PC-3 (cell line): ENCODE measurements at regions not wholly inside any gene's neighbourhood (a gene's known extent, or its start where the extent isn't known, plus 50 kb on each side); places are given as distances from the start of the nearest gene placed in this dataset.

Experiments used
- ATAC-seq: fragments of 200-7000 bp; cut with Tn5 transposase; 2 replicates; pipeline ENCODE4 v1.9.1; 2020; ENCODE audit warnings: mild to moderate bottlenecking, moderate library complexity
- BruUV-seq: library from RNA; stranded (reverse); fragments of 400-500 nt; replicated peaks from 2 replicates; lab custom pipeline; 2021; lab: Mats Ljungman, UMichigan
- CTCF ChIA-PET: fragments of 300-600 bp; sonication (Branson Sonifier 250); formaldehyde crosslinking; loops from one replicate; lab custom pipeline; 2022; ENCODE audit warnings: antibody characterized with exemption; lab: Charles Lee
- POLR2A ChIA-PET: fragments of 300-600 bp; sonication (Branson Sonifier 250); formaldehyde crosslinking; loops from one replicate; lab custom pipeline; 2022; ENCODE audit warnings: antibody characterized with exemption; ENCODE audit not compliant: unreplicated experiment; lab: Charles Lee
- DNase-seq: peaks from one replicate; pipeline ENCODE4 v3.0.0-alpha.2; 2015
- H2AFZ ChIP-seq: fragments of 300-600 bp; sonication (generic); 2 replicates; pipeline ENCODE4 v1.6.0; 2016; ENCODE audit warnings: antibody characterized with exemption, low read length
- H3F3A ChIP-seq: fragments of 300-600 bp; sonication (generic); one replicate; pipeline ENCODE4 v1.6.0; 2017; ENCODE audit warnings: antibody characterized with exemption, low read length, control low read depth, mild to moderate bottlenecking; ENCODE audit not compliant: unreplicated experiment
- H3K27ac ChIP-seq: fragments of 300-600 bp; sonication (generic); 2 replicates; pipeline ENCODE4 v1.5.1; 2016; ENCODE audit warnings: mild to moderate bottlenecking, low read length
- H3K27me3 ChIP-seq: fragments of 300-600 bp; sonication (generic); 2 replicates; pipeline ENCODE4 v1.6.1; 2016; ENCODE audit warnings: low read length, mixed read lengths
- H3K36me3 ChIP-seq: fragments of 300-600 bp; sonication (generic); 2 replicates; pipeline ENCODE4 v1.6.1; 2016; ENCODE audit warnings: low read depth, mixed run types, low read length, mixed read lengths
- H3K4me1 ChIP-seq: fragments of 300-600 bp; sonication (generic); 2 replicates; pipeline ENCODE4 v1.5.1; 2016; ENCODE audit warnings: low read length; ENCODE audit not compliant: insufficient read depth
- H3K4me2 ChIP-seq: fragments of 300-600 bp; sonication (generic); 2 replicates; pipeline ENCODE4 v1.6.0; 2016; ENCODE audit warnings: low read length
- H3K4me3 ChIP-seq: fragments of 300-600 bp; sonication (generic); 2 replicates; pipeline ENCODE4 v1.5.1; 2016; ENCODE audit warnings: mild to moderate bottlenecking, low read length, mixed read lengths
- H3K79me2 ChIP-seq: fragments of 300-600 bp; sonication (generic); 2 replicates; pipeline ENCODE4 v1.6.1; 2017; ENCODE audit warnings: low read length, mixed read lengths
- H3K9ac ChIP-seq: fragments of 300-600 bp; sonication (generic); 2 replicates; pipeline ENCODE4 v1.6.0; 2016; ENCODE audit warnings: mild to moderate bottlenecking, low read length
- H3K9me2 ChIP-seq: fragments of 300-600 bp; sonication (generic); replicated peaks from 2 replicates; pipeline ENCODE4 v1.6.1; 2016; ENCODE audit warnings: mixed run types, low read length, mixed read lengths
- H3K9me3 ChIP-seq: fragments of 300-600 bp; sonication (generic); 2 replicates; pipeline ENCODE4 v1.6.1; 2016; ENCODE audit warnings: low read length, mixed read lengths
- H4K20me1 ChIP-seq: fragments of 300-600 bp; sonication (generic); 2 replicates; pipeline ENCODE4 v1.6.1; 2016; ENCODE audit warnings: low read length, mixed read lengths
- EZH2 ChIP-seq: fragments of 300-600 bp; sonication (generic); IDR thresholded peaks from one replicate; pipeline ENCODE4 v1.6.1; 2017; ENCODE audit warnings: antibody characterized with exemption, mild to moderate bottlenecking, low read length; ENCODE audit not compliant: unreplicated experiment
- EZH2phosphoT487 ChIP-seq: fragments of 300-600 bp; sonication (generic); IDR thresholded peaks from 2 replicates; pipeline ENCODE4 v1.6.1; 2018; ENCODE audit warnings: mild to moderate bottlenecking, antibody characterized with exemption, low read length, borderline replicate concordance
- intact Hi-C: fragments of 100-400 bp; cut with micrococcal nuclease; formaldehyde crosslinking; loops from 2 replicates; pipeline ENCODE4 v1.9.0; 2023
- TF ChIP-seq, protein P1 (sequence below): fragments of 300-600 bp; sonication (generic); conservative IDR thresholded peaks from 2 replicates; pipeline ENCODE4 v1.5.1; 2017; ENCODE audit warnings: antibody characterized with exemption, low read depth, mild to moderate bottlenecking, low read length

DNA sequence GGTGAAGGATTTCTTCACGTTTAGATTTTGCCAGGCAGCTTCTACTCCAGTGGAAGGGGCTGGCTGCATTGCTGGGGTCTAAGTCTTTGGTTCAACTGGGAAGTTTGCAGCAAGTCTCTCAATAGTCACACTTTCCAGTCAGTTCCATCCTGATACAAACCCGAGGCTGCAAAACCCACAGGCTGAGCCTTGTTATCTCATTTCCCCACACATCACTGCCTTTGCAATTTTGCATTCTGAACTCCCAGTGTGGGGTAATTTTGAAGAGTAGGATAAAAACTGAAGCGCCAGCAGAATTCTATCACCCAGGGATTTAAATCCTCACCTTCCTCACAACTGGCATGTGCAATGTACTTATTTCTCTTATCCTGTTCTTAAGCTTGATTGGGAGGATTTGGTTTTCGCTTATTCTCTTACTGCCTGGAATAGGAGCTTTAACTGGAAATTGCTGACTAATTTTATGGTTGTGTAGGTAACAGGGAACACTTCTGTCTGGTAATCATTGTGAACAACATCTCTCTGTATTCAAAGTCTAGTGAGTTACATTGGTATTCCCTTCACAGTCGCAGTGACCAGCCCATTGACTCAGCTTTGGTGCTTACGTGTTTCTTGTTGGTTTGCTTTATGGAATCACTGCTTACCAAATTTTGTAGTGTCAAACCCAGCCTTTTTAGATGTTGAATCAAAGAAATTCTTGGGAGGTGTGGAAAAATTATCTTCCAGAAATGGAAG, 142.0 kb upstream of the TOPAZ1 start:
- BruUV-seq: no TSS peak
- DNase-seq (no peak), ATAC-seq (no peak)
- no peaks in the 10 kb centered on the region for H3K36me3 ChIP-seq
- intact Hi-C loops: no loop called here
- CTCF ChIA-PET: no interaction called here
- no peaks in the 10 kb centered on the region for H3K27me3 ChIP-seq
- no peaks in the 10 kb centered on the region for H3K79me2 ChIP-seq
- TF ChIP-seq EZH2: no peak
- TF ChIP-seq, protein P1, sequence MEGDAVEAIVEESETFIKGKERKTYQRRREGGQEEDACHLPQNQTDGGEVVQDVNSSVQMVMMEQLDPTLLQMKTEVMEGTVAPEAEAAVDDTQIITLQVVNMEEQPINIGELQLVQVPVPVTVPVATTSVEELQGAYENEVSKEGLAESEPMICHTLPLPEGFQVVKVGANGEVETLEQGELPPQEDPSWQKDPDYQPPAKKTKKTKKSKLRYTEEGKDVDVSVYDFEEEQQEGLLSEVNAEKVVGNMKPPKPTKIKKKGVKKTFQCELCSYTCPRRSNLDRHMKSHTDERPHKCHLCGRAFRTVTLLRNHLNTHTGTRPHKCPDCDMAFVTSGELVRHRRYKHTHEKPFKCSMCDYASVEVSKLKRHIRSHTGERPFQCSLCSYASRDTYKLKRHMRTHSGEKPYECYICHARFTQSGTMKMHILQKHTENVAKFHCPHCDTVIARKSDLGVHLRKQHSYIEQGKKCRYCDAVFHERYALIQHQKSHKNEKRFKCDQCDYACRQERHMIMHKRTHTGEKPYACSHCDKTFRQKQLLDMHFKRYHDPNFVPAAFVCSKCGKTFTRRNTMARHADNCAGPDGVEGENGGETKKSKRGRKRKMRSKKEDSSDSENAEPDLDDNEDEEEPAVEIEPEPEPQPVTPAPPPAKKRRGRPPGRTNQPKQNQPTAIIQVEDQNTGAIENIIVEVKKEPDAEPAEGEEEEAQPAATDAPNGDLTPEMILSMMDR: no peak
- no peak for TF ChIP-seq EZH2phosphoT487
- no peaks in the 10 kb centered on the region for H3F3A ChIP-seq
- no peak overlapping the region for H3K4me2 ChIP-seq
- no peak overlapping the region for H3K27ac ChIP-seq
- no peaks in the 10 kb centered on the region for H3K9me3 ChIP-seq
- H2AFZ ChIP-seq: no peak overlapping the region
- no peaks in the 10 kb centered on the region for H3K9me2 ChIP-seq
- H3K9ac ChIP-seq: no peak overlapping the region
- no peak overlapping the region for H3K4me3 ChIP-seq
- no peaks in the 10 kb centered on the region for H4K20me1 ChIP-seq
- POLR2A ChIA-PET: no interaction called here
- H3K4me1 ChIP-seq: peaks cover 10% of the 10 kb centered on the region

DNA sequence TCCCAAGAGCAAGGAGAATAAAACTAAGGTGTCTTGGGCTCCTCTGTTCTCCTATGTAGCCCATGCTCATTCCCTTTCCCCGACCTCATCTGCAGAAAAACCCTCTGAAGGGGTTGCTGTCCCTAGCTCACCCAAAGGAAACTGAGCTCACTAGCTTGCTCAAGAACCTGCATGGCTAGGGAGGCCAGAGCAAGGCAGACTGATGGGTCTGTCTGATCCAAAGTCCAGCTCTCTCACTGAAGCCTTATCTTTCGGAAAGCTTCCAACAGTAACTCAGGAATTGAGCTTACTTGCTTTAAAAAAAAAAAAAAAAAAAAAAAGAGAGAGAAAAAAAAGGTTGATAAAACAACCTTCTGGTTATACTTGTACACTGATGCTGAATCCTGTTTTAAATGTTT, 141.4 kb upstream of the TOPAZ1 start:
- no peak overlapping the region for H3K27ac ChIP-seq
- ATAC-seq (no peak), DNase-seq (no peak)
- no peaks in the 10 kb centered on the region for H3K9me2 ChIP-seq
- H3F3A ChIP-seq: no peaks in the 10 kb centered on the region
- intact Hi-C loops: no loop called here
- H3K79me2 ChIP-seq: no peaks in the 10 kb centered on the region
- H2AFZ ChIP-seq: no peak overlapping the region
- TF ChIP-seq EZH2 (no peak), EZH2phosphoT487 (no peak)
- TF ChIP-seq, protein P1: no peak
- ChIA-PET POLR2A (no interaction called here), CTCF (no interaction called here)
- H3K4me3 ChIP-seq: no peak overlapping the region
- H3K27me3 ChIP-seq: no peaks in the 10 kb centered on the region
- no TSS peak for BruUV-seq
- H3K9me3 ChIP-seq: no peaks in the 10 kb centered on the region
- no peaks in the 10 kb centered on the region for H3K36me3 ChIP-seq
- peaks cover 14% of the 10 kb centered on the region for H3K4me1 ChIP-seq
- no peak overlapping the region for H3K4me2 ChIP-seq
- H4K20me1 ChIP-seq: no peaks in the 10 kb centered on the region
- no peak overlapping the region for H3K9ac ChIP-seq

DNA sequence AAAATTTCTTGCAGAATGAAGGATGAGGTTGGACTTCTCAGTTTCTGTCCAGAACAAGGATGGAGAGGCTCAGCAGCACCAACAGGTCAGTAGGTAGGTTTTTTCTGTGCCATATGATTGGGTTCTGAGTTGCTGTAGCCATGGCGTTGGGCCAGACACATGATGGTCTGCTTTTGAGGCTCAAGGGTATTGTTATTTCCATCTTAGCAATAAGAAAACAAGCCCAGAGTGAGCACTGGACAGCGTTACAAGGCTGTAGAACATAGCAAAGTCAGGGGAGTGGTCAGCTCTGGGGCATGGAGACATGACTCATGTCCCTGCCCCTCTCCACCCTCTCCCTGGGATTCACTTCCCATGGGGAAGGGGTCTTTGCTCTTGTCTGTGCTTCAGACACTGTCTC, 137.6 kb upstream of the TOPAZ1 start:
- Histone ChIP-seq H2AFZ (no peak overlapping the region), H3K36me3 (no peaks in the 10 kb centered on the region), H3K4me1 (peaks cover 22% of the 10 kb centered on the region), H3K9me3 (no peaks in the 10 kb centered on the region), H3K79me2 (no peaks in the 10 kb centered on the region), H3K4me2 (peak overlapping the region; percentile 57), H3F3A (no peaks in the 10 kb centered on the region), H4K20me1 (no peaks in the 10 kb centered on the region), H3K27ac (peak overlapping the region; percentile 46; the same call in 1 of the 2 replicates), H3K4me3 (no peak overlapping the region), H3K27me3 (no peaks in the 10 kb centered on the region), H3K9me2 (no peaks in the 10 kb centered on the region), H3K9ac (no peak overlapping the region)
- DNase-seq: peak; percentile 6
- intact Hi-C loops: loop anchor here (2.0 kb wide), 1 partner anchor 29 kb away; no protein-coding TSS in a partner anchor
- no TSS peak for BruUV-seq
- TF ChIP-seq EZH2phosphoT487 (no peak), EZH2 (no peak)
- TF ChIP-seq, protein P1: no peak
- ChIA-PET CTCF (no interaction called here), POLR2A (no interaction called here)
- no peak for ATAC-seq
